ENCODE measurements at regions not wholly inside any gene's neighbourhood (a gene's known extent, or its start where the extent isn't known, plus 50 kb on each side); places are given as distances from the start of the nearest gene placed in this dataset.

DNA sequence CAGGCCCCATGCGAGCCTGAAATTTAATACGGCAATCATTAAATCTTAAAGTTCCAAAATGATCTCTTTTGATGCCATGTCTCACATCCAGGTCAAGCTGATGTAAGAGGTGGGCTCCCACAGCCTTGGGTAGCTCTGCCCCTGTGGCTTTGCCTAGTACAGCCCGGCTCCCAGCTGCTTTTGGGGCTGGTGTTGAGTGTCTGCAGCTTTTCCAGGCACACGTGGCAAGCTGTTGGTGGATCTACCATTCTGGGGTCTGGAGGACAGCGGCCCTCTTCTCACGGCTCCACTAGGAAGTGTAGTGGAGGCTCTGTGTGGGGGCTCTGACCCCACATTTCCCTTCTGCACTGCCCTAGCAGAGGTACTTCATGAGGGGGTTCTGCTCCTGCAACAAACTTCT, 588.9 kb downstream of the CENPC start:
- TF ChIP-seq, protein P1, sequence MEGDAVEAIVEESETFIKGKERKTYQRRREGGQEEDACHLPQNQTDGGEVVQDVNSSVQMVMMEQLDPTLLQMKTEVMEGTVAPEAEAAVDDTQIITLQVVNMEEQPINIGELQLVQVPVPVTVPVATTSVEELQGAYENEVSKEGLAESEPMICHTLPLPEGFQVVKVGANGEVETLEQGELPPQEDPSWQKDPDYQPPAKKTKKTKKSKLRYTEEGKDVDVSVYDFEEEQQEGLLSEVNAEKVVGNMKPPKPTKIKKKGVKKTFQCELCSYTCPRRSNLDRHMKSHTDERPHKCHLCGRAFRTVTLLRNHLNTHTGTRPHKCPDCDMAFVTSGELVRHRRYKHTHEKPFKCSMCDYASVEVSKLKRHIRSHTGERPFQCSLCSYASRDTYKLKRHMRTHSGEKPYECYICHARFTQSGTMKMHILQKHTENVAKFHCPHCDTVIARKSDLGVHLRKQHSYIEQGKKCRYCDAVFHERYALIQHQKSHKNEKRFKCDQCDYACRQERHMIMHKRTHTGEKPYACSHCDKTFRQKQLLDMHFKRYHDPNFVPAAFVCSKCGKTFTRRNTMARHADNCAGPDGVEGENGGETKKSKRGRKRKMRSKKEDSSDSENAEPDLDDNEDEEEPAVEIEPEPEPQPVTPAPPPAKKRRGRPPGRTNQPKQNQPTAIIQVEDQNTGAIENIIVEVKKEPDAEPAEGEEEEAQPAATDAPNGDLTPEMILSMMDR (IDR thresholded peaks at IDR 0.05), result no peak
- TF ChIP-seq EP300 (IDR thresholded peaks at IDR 0.05), result no peak

All from ovary (tissue), 3 donors.